Right atrium auricular region (tissue), 2 donors: ENCODE measurements at regions not wholly inside any gene's neighbourhood (a gene's known extent, or its start where the extent isn't known, plus 50 kb on each side); places are given as distances from the start of the nearest gene placed in this dataset.

Experiments used
- DNase-seq: peaks from one replicate; pipeline ENCODE4 v3.0.0-alpha.2; 2019; ENCODE audit warnings: low spot score
- H3K27ac ChIP-seq, 2 donors: fragments of 200-600 bp; sonication (generic); 1 replicate in 1 of 2; 2 replicates in 1 of 2; pipeline ENCODE4 v1.5.1; 2016 to 2019
- H3K27me3 ChIP-seq, 2 donors: fragments of 200-600 bp; sonication (generic); one replicate each; pipeline versions ENCODE4 v1.5.1 to v1.6.0; 2017 to 2019
- H3K36me3 ChIP-seq: fragments of 200-600 bp; sonication (generic); one replicate; pipeline ENCODE4 v1.5.1; 2016
- H3K4me1 ChIP-seq, 2 donors: fragments of 200-600 bp; sonication (generic); one replicate each; pipeline versions ENCODE4 v1.5.1 to v1.6.0; 2017 to 2019
- H3K4me3 ChIP-seq, 2 donors: fragments of 200-600 bp; sonication (generic); 1 replicate in 1 of 2; 2 replicates in 1 of 2; pipeline ENCODE4 v1.5.1; 2017 to 2019; ENCODE audit warnings: mild to moderate bottlenecking in 1 of 2, moderate library complexity in 1 of 2
- H3K9me3 ChIP-seq, 2 donors: fragments of 200-600 bp; sonication (generic); one replicate each; pipeline ENCODE4 v1.5.1; 2019
- CTCF ChIP-seq, 2 donors: fragments of 200-600 bp; sonication (generic); IDR thresholded peaks; one replicate each; pipeline ENCODE4 v1.5.1; 2019; ENCODE audit warnings: antibody characterized with exemption in 2 of 2

- no peak for TF ChIP-seq CTCF (IDR thresholded peaks at IDR 0.05)
- H3K4me1 ChIP-seq, result no peaks in the 10 kb centered on the region
Observed at GRCh38 chr9:90299968-90300367, 342.7 kb downstream of the DIRAS2 start.

GRCh38 chr9:90300611-90301276 is 341.9 kb downstream of the DIRAS2 start:
- no peaks in the 10 kb centered on the region for H3K4me1 ChIP-seq
- H3K27me3 ChIP-seq, result no peaks in the 10 kb centered on the region
- no peaks in the 10 kb centered on the region for H3K36me3 ChIP-seq
- H3K4me3 ChIP-seq, result no peak overlapping the region
- DNase-seq, result no peak
- no peaks in the 10 kb centered on the region for H3K9me3 ChIP-seq
- no peak overlapping the region for H3K27ac ChIP-seq
- TF ChIP-seq CTCF (IDR thresholded peaks at IDR 0.05), result no peak

More at GRCh38 chr9:90299968-90300367, 342.7 kb downstream of the DIRAS2 start:
- no peaks in the 10 kb centered on the region for H3K36me3 ChIP-seq
- H3K27ac ChIP-seq, result no peak overlapping the region
- no peaks in the 10 kb centered on the region for H3K9me3 ChIP-seq
- no peak for DNase-seq
- H3K27me3 ChIP-seq, result no peaks in the 10 kb centered on the region
- H3K4me3 ChIP-seq, result no peak overlapping the region

GRCh38 chr9:90301277-90301653 is 341.4 kb downstream of the DIRAS2 start:
- Histone ChIP-seq H3K36me3 (no peaks in the 10 kb centered on the region), H3K4me3 (no peak overlapping the region), H3K4me1 (no peaks in the 10 kb centered on the region), H3K27me3 (no peaks in the 10 kb centered on the region), H3K9me3 (no peaks in the 10 kb centered on the region), H3K27ac (no peak overlapping the region)
- DNase-seq, result peak; percentile 63
- no peak for TF ChIP-seq CTCF (IDR thresholded peaks at IDR 0.05)

GRCh38 chr9:90303655-90304054 is 339.0 kb downstream of the DIRAS2 start:
- H3K4me3 ChIP-seq, result no peak overlapping the region
- H3K9me3 ChIP-seq, result no peaks in the 10 kb centered on the region
- H3K36me3 ChIP-seq, result no peaks in the 10 kb centered on the region
- no peaks in the 10 kb centered on the region for H3K4me1 ChIP-seq
- no peak for DNase-seq
- TF ChIP-seq CTCF (IDR thresholded peaks at IDR 0.05), result no peak
- H3K27ac ChIP-seq, result no peak overlapping the region
- no peaks in the 10 kb centered on the region for H3K27me3 ChIP-seq

- no peak for TF ChIP-seq CTCF (IDR thresholded peaks at IDR 0.05)
- Histone ChIP-seq H3K4me1 (no peaks in the 10 kb centered on the region), H3K4me3 (no peak overlapping the region), H3K27ac (no peak overlapping the region), H3K9me3 (no peaks in the 10 kb centered on the region), H3K27me3 (no peaks in the 10 kb centered on the region), H3K36me3 (no peaks in the 10 kb centered on the region)
- no peak for DNase-seq
Observed at GRCh38 chr9:90306158-90306557, 336.5 kb downstream of the DIRAS2 start.
